GM23338 (cell line): ENCODE measurements at regions not wholly inside any gene's neighbourhood (a gene's known extent, or its start where the extent isn't known, plus 50 kb on each side); places are given as distances from the start of the nearest gene placed in this dataset.

ENCODE experiments used
- ATAC-seq: fragments of 200-7000 bp; cut with Tn5 transposase; 3 replicates; pipeline ENCODE4 v1.9.1; 2020
- DNase-seq: peaks from one replicate; pipeline ENCODE4 v3.0.0-alpha.2; 2015; ENCODE audit warnings: low spot score
- H2AFZ ChIP-seq: fragments of 200-600 bp; sonication (generic); 2 replicates; pipeline ENCODE4 v1.8.0; 2016; ENCODE audit warnings: antibody characterized with exemption, mild to moderate bottlenecking, moderate library complexity
- H3F3A ChIP-seq: fragments of 200-600 bp; sonication (generic); replicated peaks from 2 replicates; pipeline ENCODE4 v1.8.0; 2017; ENCODE audit warnings: antibody characterized with exemption, mixed run types, low read depth
- H3K27ac ChIP-seq: fragments of 200-600 bp; sonication (generic); 2 replicates; pipeline ENCODE4 v1.6.1; 2016; ENCODE audit warnings: low read depth
- H3K27me3 ChIP-seq: fragments of 200-600 bp; sonication (generic); 2 replicates; pipeline ENCODE4 v1.8.0; 2016; ENCODE audit warnings: mild to moderate bottlenecking, mixed run types, moderate library complexity; ENCODE audit not compliant: insufficient read depth
- H3K36me3 ChIP-seq: fragments of 200-600 bp; sonication (generic); 2 replicates; pipeline ENCODE4 v1.8.0; 2016; ENCODE audit warnings: mild to moderate bottlenecking; ENCODE audit not compliant: insufficient read depth
- H3K4me1 ChIP-seq: fragments of 200-600 bp; sonication (generic); 2 replicates; pipeline ENCODE4 v1.8.0; 2016; ENCODE audit warnings: mild to moderate bottlenecking, moderate library complexity; ENCODE audit not compliant: insufficient read depth
- H3K4me2 ChIP-seq: fragments of 200-600 bp; sonication (generic); 2 replicates; pipeline ENCODE4 v1.7.1; 2017; ENCODE audit warnings: mixed run types
- H3K4me3 ChIP-seq: fragments of 200-600 bp; sonication (generic); 2 replicates; pipeline ENCODE4 v1.6.1; 2016; ENCODE audit warnings: mixed run types
- H3K79me2 ChIP-seq: fragments of 200-600 bp; sonication (generic); replicated peaks from 2 replicates; pipeline ENCODE4 v1.8.0; 2017; ENCODE audit warnings: mild to moderate bottlenecking; ENCODE audit not compliant: insufficient read depth
- H3K9me2 ChIP-seq: fragments of 200-600 bp; sonication (generic); 2 replicates; pipeline ENCODE4 v1.8.0; 2017; ENCODE audit not compliant: insufficient read depth
- H4K20me1 ChIP-seq: fragments of 200-600 bp; sonication (generic); replicated peaks from 2 replicates; pipeline ENCODE4 v1.8.0; 2017; ENCODE audit warnings: mild to moderate bottlenecking; ENCODE audit not compliant: insufficient read depth
- H3K27ac Mint-ChIP-seq: 2 replicates; pipeline ENCODE4 v1.8.0; 2020; ENCODE audit warnings: inconsistent platforms, mild to moderate bottlenecking, moderate library complexity, mixed read lengths
- H3K27me3 Mint-ChIP-seq: 3 replicates; pipeline ENCODE4 v1.8.0; 2022; ENCODE audit warnings: low read depth, mild to moderate bottlenecking, moderate library complexity, mixed read lengths, inconsistent platforms; ENCODE audit not compliant: insufficient read depth, poor library complexity
- H3K36me3 Mint-ChIP-seq: 3 replicates; pipeline ENCODE4 v1.8.0; 2021; ENCODE audit warnings: low read depth, mild to moderate bottlenecking, inconsistent platforms, moderate library complexity, mixed read lengths
- H3K4me1 Mint-ChIP-seq: 3 replicates; pipeline ENCODE4 v1.8.0; 2020; ENCODE audit warnings: mild to moderate bottlenecking, inconsistent platforms, mixed read lengths
- H3K4me3 Mint-ChIP-seq: 3 replicates; pipeline ENCODE4 v1.8.0; 2021; ENCODE audit warnings: moderate library complexity, mild to moderate bottlenecking, inconsistent platforms, mixed read lengths
- H3K9me3 Mint-ChIP-seq: 3 replicates; pipeline ENCODE4 v1.8.0; 2020; ENCODE audit warnings: moderate library complexity, mild to moderate bottlenecking, inconsistent platforms, mixed read lengths
- CREB1 ChIP-seq: fragments of 250-450 bp; sonication (Bioruptor Pico); IDR thresholded peaks from 2 replicates; pipeline ENCODE4 v1.5.0; 2020; ENCODE audit warnings: low read depth, mild to moderate bottlenecking, moderate library complexity
- CTCF ChIP-seq, 2 experiments: fragments of 200-600 bp in 1 of 2; sonication (generic) in 1 of 2; conservative IDR thresholded peaks; 2 replicates each; pipeline versions ENCODE4 v1.5.1 to v1.6.1; 2016 to 2017; ENCODE audit warnings: antibody characterized with exemption in 2 of 2, low read depth in 2 of 2, mild to moderate bottlenecking in 2 of 2, moderate library complexity in 1 of 2
- ETS1 ChIP-seq: IDR thresholded peaks from 2 replicates; pipeline ENCODE4 v1.6.1; 2016; ENCODE audit warnings: antibody characterized with exemption
- EZH2 ChIP-seq: fragments of 200-600 bp; sonication (generic); IDR thresholded peaks from one replicate; pipeline ENCODE4 v1.8.0; 2017; ENCODE audit warnings: antibody characterized with exemption, mild to moderate bottlenecking, low read depth; ENCODE audit not compliant: unreplicated experiment
- EZH2phosphoT487 ChIP-seq: fragments of 200-600 bp; sonication (generic); IDR thresholded peaks from one replicate; pipeline ENCODE4 v1.8.1; 2018; ENCODE audit warnings: antibody characterized with exemption; ENCODE audit not compliant: unreplicated experiment
- JUNB ChIP-seq: IDR thresholded peaks from one replicate; pipeline ENCODE4 v1.6.1; 2016; ENCODE audit warnings: antibody characterized with exemption; ENCODE audit not compliant: unreplicated experiment
- POLR2AphosphoS5 ChIP-seq: IDR thresholded peaks from 2 replicates; pipeline ENCODE4 v1.6.1; 2016; ENCODE audit warnings: antibody characterized with exemption, low read depth
- STAT1 ChIP-seq: IDR thresholded peaks from one replicate; pipeline ENCODE4 v1.6.1; 2016; ENCODE audit warnings: antibody characterized with exemption; ENCODE audit not compliant: unreplicated experiment
- ZNF331 ChIP-seq: fragments of 250-450 bp; sonication (Bioruptor Pico); IDR thresholded peaks from 2 replicates; pipeline ENCODE4 v1.5.0; 2020; ENCODE audit warnings: low read depth, mild to moderate bottlenecking, moderate library complexity
- ZNF462 ChIP-seq: fragments of 250-450 bp; sonication (Bioruptor Pico); IDR thresholded peaks from 2 replicates; pipeline ENCODE4 v1.5.0; 2020; ENCODE audit warnings: mild to moderate bottlenecking, moderate library complexity

- H3K27ac ChIP-seq, result no peak overlapping the region
- H3K79me2 ChIP-seq, result no peaks in the 10 kb centered on the region
- H3K36me3 Mint-ChIP-seq, result no peaks in the 10 kb centered on the region
- peak; percentile 79 for ATAC-seq
- H3K4me3 Mint-ChIP-seq, result no peak overlapping the region
- H3K4me1 ChIP-seq, result no peaks in the 10 kb centered on the region
- H3F3A ChIP-seq, result no peaks in the 10 kb centered on the region
- DNase-seq, result peak; percentile 17
- no peaks in the 10 kb centered on the region for H3K36me3 ChIP-seq
- H3K4me1 Mint-ChIP-seq, result no peaks in the 10 kb centered on the region
- H3K27ac Mint-ChIP-seq, result no peak overlapping the region
- H2AFZ ChIP-seq, result no peak overlapping the region
- no peaks in the 10 kb centered on the region for H3K27me3 ChIP-seq
- H3K27me3 Mint-ChIP-seq, result peaks cover 1% of the 10 kb centered on the region
- H3K9me2 ChIP-seq, result peaks cover 3% of the 10 kb centered on the region; the same call in 1 of the 2 replicates
- H3K9me3 Mint-ChIP-seq, result no peaks in the 10 kb centered on the region
- TF ChIP-seq ETS1 (no peak), CTCF (conservative IDR thresholded peaks at IDR 0.05; ENCODE audit: low read depth in 2 of 2) (peak in 1 of 2 experiments; percentile 41; a peak in 2 of 4 replicates)
- no peak overlapping the region for H3K4me3 ChIP-seq
- no peak overlapping the region for H3K4me2 ChIP-seq
- H4K20me1 ChIP-seq, result no peaks in the 10 kb centered on the region
These were observed 608.6 kb upstream of the NR3C2 start for GRCh38 chr4:149050840-149051239.

GRCh38 chr4:149048451-149049143, 606.4 kb upstream of the NR3C2 start:
- Histone ChIP-seq H4K20me1 (no peaks in the 10 kb centered on the region), H3K27me3 (no peaks in the 10 kb centered on the region), H3K79me2 (no peaks in the 10 kb centered on the region), H3F3A (no peaks in the 10 kb centered on the region), H3K4me1 (no peaks in the 10 kb centered on the region), H3K27ac (no peak overlapping the region), H2AFZ (no peak overlapping the region), H3K4me3 (no peak overlapping the region), H3K9me2 (peaks cover 7% of the 10 kb centered on the region; the same call in 1 of the 2 replicates), H3K4me2 (no peak overlapping the region), H3K36me3 (no peaks in the 10 kb centered on the region)
- TF ChIP-seq STAT1 (no peak), JUNB (no peak), ZNF462 (CRISPR knock-in tag) (no peak), EZH2phosphoT487 (no peak), POLR2AphosphoS5 (no peak), ZNF331 (CRISPR knock-in tag) (no peak), CTCF (conservative IDR thresholded peaks at IDR 0.05; ENCODE audit: low read depth in 2 of 2) (no peak), EZH2 (no peak), CREB1 (CRISPR knock-in tag) (no peak)
- ATAC-seq (no peak), DNase-seq (no peak)
- no peaks in the 10 kb centered on the region for H3K4me1 Mint-ChIP-seq
- H3K27ac Mint-ChIP-seq, result no peak overlapping the region
- no peaks in the 10 kb centered on the region for H3K36me3 Mint-ChIP-seq
- peaks cover 1% of the 10 kb centered on the region for H3K27me3 Mint-ChIP-seq
- H3K9me3 Mint-ChIP-seq, result peaks cover 3% of the 10 kb centered on the region; the same call in 2 of the 3 replicates
- no peak overlapping the region for H3K4me3 Mint-ChIP-seq
